Mesendoderm (in vitro differentiated cells): ENCODE measurements at regions not wholly inside any gene's neighbourhood (a gene's known extent, or its start where the extent isn't known, plus 50 kb on each side); places are given as distances from the start of the nearest gene placed in this dataset.

Experiments
- DNase-seq: peaks from one replicate; pipeline ENCODE4 v3.0.0; 2013
- H2AK5ac ChIP-seq: 2 replicates; pipeline ENCODE4 v1.6.1; 2013; ENCODE audit warnings: low read length, inconsistent platforms
- H2BK120ac ChIP-seq: 2 replicates; pipeline ENCODE4 v1.6.1; 2013; ENCODE audit warnings: low read depth, mild to moderate bottlenecking, low read length, moderate library complexity, mixed read lengths
- H2BK15ac ChIP-seq: replicated peaks from 2 replicates; pipeline ENCODE4 v1.6.1; 2013; ENCODE audit warnings: low read depth, mild to moderate bottlenecking, moderate library complexity
- H2BK5ac ChIP-seq: 2 replicates; pipeline ENCODE4 v1.6.1; 2013; ENCODE audit warnings: low read length, inconsistent platforms
- H3K18ac ChIP-seq: 2 replicates; pipeline ENCODE4 v1.6.1; 2013; ENCODE audit warnings: mild to moderate bottlenecking, low read length, mixed read lengths
- H3K23ac ChIP-seq: one replicate; pipeline ENCODE4 v1.6.1; 2013; ENCODE audit warnings: low read length
- H3K27ac ChIP-seq: 2 replicates; pipeline ENCODE4 v1.5.1; 2013; ENCODE audit warnings: low read depth, mild to moderate bottlenecking, inconsistent platforms, low read length, moderate library complexity
- H3K27me3 ChIP-seq: 2 replicates; pipeline ENCODE4 v1.6.1; 2013; ENCODE audit warnings: low read length, control low read depth, mild to moderate bottlenecking, inconsistent platforms; ENCODE audit not compliant: insufficient read depth, poor library complexity
- H3K36me3 ChIP-seq: 2 replicates; pipeline ENCODE4 v1.6.1; 2013; ENCODE audit warnings: low read length, inconsistent platforms; ENCODE audit not compliant: control insufficient read depth, insufficient read depth
- H3K4ac ChIP-seq: one replicate; pipeline ENCODE4 v1.6.1; 2013; ENCODE audit warnings: low read depth, mild to moderate bottlenecking, low read length, moderate library complexity
- H3K4me1 ChIP-seq: 2 replicates; pipeline ENCODE4 v1.6.1; 2013; ENCODE audit warnings: low read depth, low read length, inconsistent platforms; ENCODE audit not compliant: control insufficient read depth
- H3K4me2 ChIP-seq: 2 replicates; pipeline ENCODE4 v1.6.1; 2013; ENCODE audit warnings: low read length
- H3K4me3 ChIP-seq: 2 replicates; pipeline ENCODE4 v1.5.1; 2013; ENCODE audit warnings: mild to moderate bottlenecking, low read length
- H3K56ac ChIP-seq: one replicate; pipeline ENCODE4 v1.6.1; 2013; ENCODE audit warnings: low read length
- H3K79me1 ChIP-seq: 2 replicates; pipeline ENCODE4 v1.6.1; 2013; ENCODE audit warnings: low read length, inconsistent platforms
- H3K79me2 ChIP-seq: 2 replicates; pipeline ENCODE4 v1.6.1; 2013; ENCODE audit warnings: mild to moderate bottlenecking, low read length; ENCODE audit not compliant: control insufficient read depth, insufficient read depth
- H3K9ac ChIP-seq: 2 replicates; pipeline ENCODE4 v1.6.1; 2013; ENCODE audit warnings: low read length, inconsistent platforms
- H4K5ac ChIP-seq: one replicate; pipeline ENCODE4 v1.6.1; 2013; ENCODE audit warnings: low read length
- H4K8ac ChIP-seq: one replicate; pipeline ENCODE4 v1.6.1; 2013; ENCODE audit warnings: low read depth, mild to moderate bottlenecking, control low read depth, low read length, moderate library complexity
- WGBS: extraction: QIAGEN DNeasy Blood & Tissue Kit; methylation state at CpG from one replicate; pipeline ENCODE4 v1.1.7; 2013; ENCODE audit warnings: low lambda C conversion rate, missing lambda C conversion rate; ENCODE audit not compliant: insufficient coverage; ENCODE audit errors: extremely low coverage; 5-methylcytosine and 5-hydroxymethylcytosine counted together

GRCh38 chr18:73254564-73254963 is 386.8 kb upstream of the NETO1 start:
- DNase-seq: no peak
- no peaks in the 10 kb centered on the region for H3K79me2 ChIP-seq
- H4K5ac ChIP-seq: no peak overlapping the region
- H2BK5ac ChIP-seq: no peak overlapping the region
- H2BK15ac ChIP-seq: no peak overlapping the region
- no peak overlapping the region for H3K27ac ChIP-seq
- no peak overlapping the region for H4K8ac ChIP-seq
- WGBS: no CpG with 5 or more reads among the region's 5 CpGs
- H3K23ac ChIP-seq: no peak overlapping the region
- no peaks in the 10 kb centered on the region for H3K27me3 ChIP-seq
- no peaks in the 10 kb centered on the region for H3K79me1 ChIP-seq
- H3K36me3 ChIP-seq: no peaks in the 10 kb centered on the region
- no peak overlapping the region for H2AK5ac ChIP-seq
- no peak overlapping the region for H3K4ac ChIP-seq
- H3K4me2 ChIP-seq: no peak overlapping the region
- H3K18ac ChIP-seq: no peak overlapping the region
- no peak overlapping the region for H3K4me3 ChIP-seq
- no peak overlapping the region for H3K9ac ChIP-seq
- no peak overlapping the region for H2BK120ac ChIP-seq
- no peak overlapping the region for H3K56ac ChIP-seq
- H3K4me1 ChIP-seq: no peaks in the 10 kb centered on the region

GRCh38 chr18:73249030-73249429 is 381.2 kb upstream of the NETO1 start:
- Histone ChIP-seq H3K9ac (no peak overlapping the region), H3K4me2 (no peak overlapping the region), H3K79me1 (no peaks in the 10 kb centered on the region), H3K18ac (no peak overlapping the region), H3K4ac (no peak overlapping the region), H2AK5ac (no peak overlapping the region), H4K5ac (no peak overlapping the region), H3K27me3 (no peaks in the 10 kb centered on the region), H3K36me3 (no peaks in the 10 kb centered on the region), H2BK5ac (no peak overlapping the region), H3K23ac (no peak overlapping the region), H3K56ac (no peak overlapping the region), H3K79me2 (no peaks in the 10 kb centered on the region), H4K8ac (no peak overlapping the region), H2BK120ac (no peak overlapping the region), H3K27ac (no peak overlapping the region), H3K4me3 (no peak overlapping the region), H2BK15ac (no peak overlapping the region), H3K4me1 (no peaks in the 10 kb centered on the region)
- DNase-seq: no peak
- WGBS: no CpG with 5 or more reads among the region's 7 CpGs

- Histone ChIP-seq H3K23ac (no peak overlapping the region), H3K4me3 (no peak overlapping the region), H3K27ac (no peak overlapping the region), H3K79me1 (no peaks in the 10 kb centered on the region), H3K79me2 (no peaks in the 10 kb centered on the region), H2BK15ac (no peak overlapping the region), H3K4me1 (no peaks in the 10 kb centered on the region), H4K8ac (no peak overlapping the region), H3K27me3 (no peaks in the 10 kb centered on the region), H4K5ac (no peak overlapping the region), H2AK5ac (no peak overlapping the region), H3K9ac (no peak overlapping the region), H2BK5ac (no peak overlapping the region), H3K18ac (no peak overlapping the region), H3K4ac (no peak overlapping the region), H2BK120ac (no peak overlapping the region), H3K4me2 (no peak overlapping the region), H3K36me3 (no peaks in the 10 kb centered on the region), H3K56ac (no peak overlapping the region)
- no peak for DNase-seq
- no CpG with 5 or more reads among the region's 5 CpGs for WGBS
These were observed 379.0 kb upstream of the NETO1 start for GRCh38 chr18:73246763-73247162.

GRCh38 chr18:73245345-73245744 is 377.6 kb upstream of the NETO1 start:
- no peak overlapping the region for H3K18ac ChIP-seq
- no peak overlapping the region for H3K27ac ChIP-seq

GRCh38 chr18:73244401-73244800 is 376.6 kb upstream of the NETO1 start:
- H3K9ac ChIP-seq: no peak overlapping the region
- no peaks in the 10 kb centered on the region for H3K4me1 ChIP-seq
- H4K8ac ChIP-seq: no peak overlapping the region
- H3K27me3 ChIP-seq: no peaks in the 10 kb centered on the region
- no peak for DNase-seq
- H3K79me2 ChIP-seq: no peaks in the 10 kb centered on the region
- no peaks in the 10 kb centered on the region for H3K79me1 ChIP-seq
- no peaks in the 10 kb centered on the region for H3K36me3 ChIP-seq
- H3K56ac ChIP-seq: no peak overlapping the region
- H3K23ac ChIP-seq: no peak overlapping the region
- WGBS: no CpG with 5 or more reads among the region's 1 CpG
- H2BK120ac ChIP-seq: no peak overlapping the region
- H3K18ac ChIP-seq: no peak overlapping the region
- H4K5ac ChIP-seq: no peak overlapping the region
- H2BK15ac ChIP-seq: no peak overlapping the region
- no peak overlapping the region for H2BK5ac ChIP-seq
- no peak overlapping the region for H3K4me2 ChIP-seq
- H3K27ac ChIP-seq: no peak overlapping the region
- no peak overlapping the region for H3K4ac ChIP-seq
- no peak overlapping the region for H3K4me3 ChIP-seq
- no peak overlapping the region for H2AK5ac ChIP-seq

More at GRCh38 chr18:73245345-73245744, 377.6 kb upstream of the NETO1 start:
- Histone ChIP-seq H3K36me3 (no peaks in the 10 kb centered on the region), H3K27me3 (no peaks in the 10 kb centered on the region), H3K9ac (no peak overlapping the region), H3K79me1 (no peaks in the 10 kb centered on the region), H3K56ac (no peak overlapping the region), H3K23ac (no peak overlapping the region), H3K4ac (no peak overlapping the region), H4K5ac (no peak overlapping the region), H2BK5ac (no peak overlapping the region), H2BK120ac (no peak overlapping the region), H3K4me2 (no peak overlapping the region), H3K4me3 (no peak overlapping the region), H3K4me1 (no peaks in the 10 kb centered on the region), H4K8ac (no peak overlapping the region), H2BK15ac (no peak overlapping the region), H2AK5ac (no peak overlapping the region), H3K79me2 (no peaks in the 10 kb centered on the region)
- DNase-seq: peak; percentile 89
- no CpG with 5 or more reads among the region's 4 CpGs for WGBS

- Histone ChIP-seq H2BK15ac (no peak overlapping the region), H3K4me1 (no peaks in the 10 kb centered on the region), H3K4me3 (no peak overlapping the region), H2BK120ac (no peak overlapping the region), H2AK5ac (no peak overlapping the region), H3K4me2 (no peak overlapping the region), H3K18ac (peak overlapping the region; percentile 51), H3K9ac (no peak overlapping the region), H4K5ac (no peak overlapping the region), H2BK5ac (no peak overlapping the region), H3K27ac (no peak overlapping the region), H4K8ac (no peak overlapping the region), H3K23ac (no peak overlapping the region), H3K27me3 (no peaks in the 10 kb centered on the region), H3K4ac (peak overlapping the region; percentile 52), H3K36me3 (no peaks in the 10 kb centered on the region), H3K56ac (no peak overlapping the region), H3K79me2 (no peaks in the 10 kb centered on the region), H3K79me1 (no peaks in the 10 kb centered on the region)
- WGBS: no CpG with 5 or more reads among the region's 2 CpGs
- DNase-seq: peak; percentile 78
These were observed 373.1 kb upstream of the NETO1 start for GRCh38 chr18:73240899-73241298.
